Neural cell (in vitro differentiated cells): ENCODE measurements at regions not wholly inside any gene's neighbourhood (a gene's known extent, or its start where the extent isn't known, plus 50 kb on each side); places are given as distances from the start of the nearest gene placed in this dataset.
A peak's percentile ranks its signal among the peaks of the same experiment; 100 is the strongest.

Experiments used
- H2AFZ ChIP-seq: fragments of 200-600, 300-800 bp; sonication (generic), shearing (Covaris generic); 2 replicates; pipeline ENCODE4 v1.6.0; 2014; ENCODE audit warnings: low read depth, mild to moderate bottlenecking, antibody characterized with exemption, low read length, moderate library complexity
- H3F3A ChIP-seq: fragments of 200-600 bp; shearing (Covaris generic); 2 replicates; pipeline ENCODE4 v1.6.1; 2016; ENCODE audit warnings: mild to moderate bottlenecking, moderate library complexity, mixed read lengths, antibody characterized with exemption, low read length; ENCODE audit not compliant: insufficient read depth, poor library complexity, severe bottlenecking
- H3K27ac ChIP-seq: fragments of 200-600, 300-800 bp; sonication (generic), shearing (Covaris generic); 2 replicates; pipeline ENCODE4 v1.5.1; 2014; ENCODE audit warnings: mild to moderate bottlenecking, low read length, moderate library complexity
- H3K27me3 ChIP-seq: fragments of 300-800, 200-600 bp; sonication (generic), shearing (Covaris generic); 2 replicates; pipeline ENCODE4 v1.6.0; 2014; ENCODE audit warnings: mild to moderate bottlenecking, low read depth, low read length, moderate library complexity; ENCODE audit not compliant: insufficient read depth
- H3K36me3 ChIP-seq: fragments of 300-800, 200-600 bp; sonication (generic), shearing (Covaris generic); 2 replicates; pipeline ENCODE4 v1.5.1; 2014; ENCODE audit warnings: mild to moderate bottlenecking, antibody characterized with exemption, low read length, moderate library complexity; ENCODE audit not compliant: insufficient read depth
- H3K4me2 ChIP-seq: fragments of 300-800, 200-600 bp; sonication (generic), shearing (Covaris generic); 2 replicates; pipeline ENCODE4 v1.6.0; 2014; ENCODE audit warnings: mild to moderate bottlenecking, low read length
- H3K4me3 ChIP-seq: fragments of 300-800, 200-600 bp; sonication (generic), shearing (Covaris generic); 2 replicates; pipeline ENCODE4 v1.5.1; 2014; ENCODE audit warnings: mild to moderate bottlenecking, low read length, moderate library complexity
- H3K79me2 ChIP-seq: fragments of 200-600 bp; shearing (Covaris generic); replicated peaks from 2 replicates; pipeline ENCODE4 v1.6.0; 2014; ENCODE audit warnings: mild to moderate bottlenecking, low read length, moderate library complexity; ENCODE audit not compliant: insufficient read depth
- H3K9ac ChIP-seq: fragments of 300-800, 200-600 bp; sonication (generic), shearing (Covaris generic); 2 replicates; pipeline ENCODE4 v1.6.1; 2016; ENCODE audit warnings: mild to moderate bottlenecking, low read length, mixed read lengths
- H3K9me2 ChIP-seq: fragments of 200-600 bp; shearing (Covaris generic); 2 replicates; pipeline ENCODE4 v1.6.1; 2016; ENCODE audit warnings: mild to moderate bottlenecking, low read length, mixed read lengths; ENCODE audit not compliant: insufficient read depth
- H3K9me3 ChIP-seq: fragments of 200-600, 300-800 bp; sonication (generic), shearing (Covaris generic); 2 replicates; pipeline ENCODE4 v1.6.1; 2016; ENCODE audit warnings: mild to moderate bottlenecking, mixed run types, low read length, moderate library complexity, mixed read lengths
- H4K20me1 ChIP-seq: fragments of 200-600 bp; shearing (Covaris generic); 2 replicates; pipeline ENCODE4 v1.6.1; 2016; ENCODE audit warnings: mild to moderate bottlenecking, mixed run types; ENCODE audit not compliant: insufficient read depth
- EP300 ChIP-seq: fragments of 450-650 bp; conservative IDR thresholded peaks from 2 replicates; pipeline ENCODE4 v1.6.1; 2014; ENCODE audit warnings: antibody characterized with exemption, mild to moderate bottlenecking, moderate library complexity; ENCODE audit not compliant: poor library complexity, severe bottlenecking
- EZH2 ChIP-seq: fragments of 200-600, 300-800 bp; shearing (Covaris generic), sonication (generic); IDR thresholded peaks from 2 replicates; pipeline ENCODE4 v1.6.1; 2014; ENCODE audit warnings: antibody characterized with exemption, low read length, borderline replicate concordance, mild to moderate bottlenecking; ENCODE audit not compliant: insufficient read depth, poor library complexity, severe bottlenecking
- MXI1 ChIP-seq: fragments of 450-650 bp; conservative IDR thresholded peaks from 2 replicates; pipeline ENCODE4 v1.6.1; 2014; ENCODE audit warnings: antibody characterized with exemption, mild to moderate bottlenecking; ENCODE audit not compliant: poor library complexity, severe bottlenecking
- POLR2AphosphoS5 ChIP-seq: IDR thresholded peaks from 2 replicates; pipeline ENCODE4 v1.6.1; 2012
- RAD21 ChIP-seq: fragments of 450-650 bp; conservative IDR thresholded peaks from 2 replicates; pipeline ENCODE4 v1.6.1; 2014; ENCODE audit warnings: antibody characterized with exemption, mild to moderate bottlenecking, moderate library complexity
- SMC3 ChIP-seq: fragments of 450-650 bp; conservative IDR thresholded peaks from 2 replicates; pipeline ENCODE4 v1.6.1; 2014; ENCODE audit warnings: antibody characterized with exemption, mild to moderate bottlenecking, moderate library complexity; ENCODE audit not compliant: poor library complexity
- TAF1 ChIP-seq: IDR thresholded peaks from 2 replicates; pipeline ENCODE4 v1.6.1; 2012; ENCODE audit warnings: low read depth
- TF ChIP-seq, protein P1 (sequence below): IDR thresholded peaks from 2 replicates; pipeline ENCODE4 v1.6.1; 2012; ENCODE audit warnings: borderline replicate concordance
- TF ChIP-seq, protein P2 (sequence below): fragments of 450-650 bp; IDR thresholded peaks from 2 replicates; pipeline ENCODE4 v1.5.1; 2014; ENCODE audit warnings: antibody characterized with exemption, mild to moderate bottlenecking, moderate library complexity; ENCODE audit not compliant: poor library complexity, severe bottlenecking

DNA sequence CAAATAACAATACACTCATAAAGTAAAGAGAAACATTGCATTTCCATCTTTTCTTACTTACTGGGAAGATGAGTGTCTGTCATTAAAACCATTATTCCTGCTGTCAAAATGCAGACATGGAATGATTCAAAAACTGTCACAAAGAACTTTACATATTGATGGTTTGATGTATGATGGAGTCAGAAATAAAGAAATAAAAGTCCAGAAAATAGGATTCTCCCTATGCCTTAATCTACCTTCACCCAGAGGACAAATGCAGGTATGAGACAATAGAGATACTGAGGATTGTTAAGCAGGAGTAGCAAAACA lies 656.1 kb downstream of the TBC1D4 start:
- Histone ChIP-seq H3K9me2 (no peaks in the 10 kb centered on the region), H3K9ac (no peak overlapping the region), H3K27me3 (no peaks in the 10 kb centered on the region), H4K20me1 (no peaks in the 10 kb centered on the region), H2AFZ (no peak overlapping the region), H3K9me3 (no peaks in the 10 kb centered on the region), H3K79me2 (no peaks in the 10 kb centered on the region), H3K4me2 (peak overlapping the region; percentile 23), H3F3A (no peaks in the 10 kb centered on the region), H3K27ac (peak overlapping the region; percentile 27), H3K4me3 (peak overlapping the region; percentile 5), H3K36me3 (no peaks in the 10 kb centered on the region)
- TF ChIP-seq EP300 (peak; percentile 96), POLR2AphosphoS5 (peak; percentile 76), RAD21 (peak; percentile 12), TAF1 (no peak), EZH2 (no peak)
- TF ChIP-seq, protein P1, sequence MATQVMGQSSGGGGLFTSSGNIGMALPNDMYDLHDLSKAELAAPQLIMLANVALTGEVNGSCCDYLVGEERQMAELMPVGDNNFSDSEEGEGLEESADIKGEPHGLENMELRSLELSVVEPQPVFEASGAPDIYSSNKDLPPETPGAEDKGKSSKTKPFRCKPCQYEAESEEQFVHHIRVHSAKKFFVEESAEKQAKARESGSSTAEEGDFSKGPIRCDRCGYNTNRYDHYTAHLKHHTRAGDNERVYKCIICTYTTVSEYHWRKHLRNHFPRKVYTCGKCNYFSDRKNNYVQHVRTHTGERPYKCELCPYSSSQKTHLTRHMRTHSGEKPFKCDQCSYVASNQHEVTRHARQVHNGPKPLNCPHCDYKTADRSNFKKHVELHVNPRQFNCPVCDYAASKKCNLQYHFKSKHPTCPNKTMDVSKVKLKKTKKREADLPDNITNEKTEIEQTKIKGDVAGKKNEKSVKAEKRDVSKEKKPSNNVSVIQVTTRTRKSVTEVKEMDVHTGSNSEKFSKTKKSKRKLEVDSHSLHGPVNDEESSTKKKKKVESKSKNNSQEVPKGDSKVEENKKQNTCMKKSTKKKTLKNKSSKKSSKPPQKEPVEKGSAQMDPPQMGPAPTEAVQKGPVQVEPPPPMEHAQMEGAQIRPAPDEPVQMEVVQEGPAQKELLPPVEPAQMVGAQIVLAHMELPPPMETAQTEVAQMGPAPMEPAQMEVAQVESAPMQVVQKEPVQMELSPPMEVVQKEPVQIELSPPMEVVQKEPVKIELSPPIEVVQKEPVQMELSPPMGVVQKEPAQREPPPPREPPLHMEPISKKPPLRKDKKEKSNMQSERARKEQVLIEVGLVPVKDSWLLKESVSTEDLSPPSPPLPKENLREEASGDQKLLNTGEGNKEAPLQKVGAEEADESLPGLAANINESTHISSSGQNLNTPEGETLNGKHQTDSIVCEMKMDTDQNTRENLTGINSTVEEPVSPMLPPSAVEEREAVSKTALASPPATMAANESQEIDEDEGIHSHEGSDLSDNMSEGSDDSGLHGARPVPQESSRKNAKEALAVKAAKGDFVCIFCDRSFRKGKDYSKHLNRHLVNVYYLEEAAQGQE, result peak; percentile 87

DNA sequence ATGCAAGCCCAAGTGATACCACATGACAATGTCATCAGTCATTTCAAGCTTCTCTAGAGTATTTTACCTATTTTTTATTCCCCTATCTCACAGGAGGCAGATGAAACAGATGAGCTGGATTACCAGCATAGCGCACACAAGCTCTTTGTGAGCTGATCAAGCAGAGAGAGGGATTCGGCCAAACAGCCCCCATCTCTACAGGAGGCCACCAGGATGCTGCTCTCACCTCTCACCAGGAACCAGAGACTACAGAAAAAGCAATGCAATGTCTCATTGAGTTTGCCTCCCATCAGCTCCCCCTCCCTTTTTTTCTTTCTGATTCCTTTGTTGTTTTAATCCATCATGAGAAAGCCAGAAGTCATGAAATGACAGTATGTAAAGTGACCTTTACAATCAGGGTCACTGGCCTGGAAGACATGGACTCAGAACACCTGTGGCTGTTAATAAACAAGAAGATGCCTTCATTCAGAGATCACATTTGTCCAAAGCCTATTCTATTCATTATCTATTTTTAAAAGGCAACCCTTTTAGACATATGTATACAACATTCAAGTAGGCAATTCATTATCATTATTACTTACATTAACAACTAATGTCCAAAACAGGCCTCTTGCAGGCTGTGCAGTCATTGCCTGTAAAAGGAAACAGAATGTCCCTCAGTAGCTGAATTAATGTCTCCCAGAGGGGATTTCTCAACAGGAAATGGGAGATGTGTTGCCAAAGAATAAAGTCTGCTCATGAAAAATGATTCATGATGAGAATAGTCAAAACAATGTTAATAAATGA lies 656.6 kb downstream of the TBC1D4 start:
- H3K4me3 ChIP-seq, result peak overlapping the region; percentile 5
- peak overlapping the region; percentile 27 for H3K27ac ChIP-seq
- no peak overlapping the region for H2AFZ ChIP-seq
- no peaks in the 10 kb centered on the region for H3K9me2 ChIP-seq
- peak overlapping the region; percentile 23 for H3K4me2 ChIP-seq
- H3K9me3 ChIP-seq, result no peaks in the 10 kb centered on the region
- H3K79me2 ChIP-seq, result no peaks in the 10 kb centered on the region
- no peak overlapping the region for H3K9ac ChIP-seq
- H4K20me1 ChIP-seq, result no peaks in the 10 kb centered on the region
- H3K36me3 ChIP-seq, result no peaks in the 10 kb centered on the region
- TF ChIP-seq POLR2AphosphoS5 (no peak), SMC3 (no peak), EZH2 (no peak), TAF1 (no peak), RAD21 (no peak), EP300 (no peak), MXI1 (no peak)
- TF ChIP-seq, protein P1, result no peak
- TF ChIP-seq, protein P2, sequence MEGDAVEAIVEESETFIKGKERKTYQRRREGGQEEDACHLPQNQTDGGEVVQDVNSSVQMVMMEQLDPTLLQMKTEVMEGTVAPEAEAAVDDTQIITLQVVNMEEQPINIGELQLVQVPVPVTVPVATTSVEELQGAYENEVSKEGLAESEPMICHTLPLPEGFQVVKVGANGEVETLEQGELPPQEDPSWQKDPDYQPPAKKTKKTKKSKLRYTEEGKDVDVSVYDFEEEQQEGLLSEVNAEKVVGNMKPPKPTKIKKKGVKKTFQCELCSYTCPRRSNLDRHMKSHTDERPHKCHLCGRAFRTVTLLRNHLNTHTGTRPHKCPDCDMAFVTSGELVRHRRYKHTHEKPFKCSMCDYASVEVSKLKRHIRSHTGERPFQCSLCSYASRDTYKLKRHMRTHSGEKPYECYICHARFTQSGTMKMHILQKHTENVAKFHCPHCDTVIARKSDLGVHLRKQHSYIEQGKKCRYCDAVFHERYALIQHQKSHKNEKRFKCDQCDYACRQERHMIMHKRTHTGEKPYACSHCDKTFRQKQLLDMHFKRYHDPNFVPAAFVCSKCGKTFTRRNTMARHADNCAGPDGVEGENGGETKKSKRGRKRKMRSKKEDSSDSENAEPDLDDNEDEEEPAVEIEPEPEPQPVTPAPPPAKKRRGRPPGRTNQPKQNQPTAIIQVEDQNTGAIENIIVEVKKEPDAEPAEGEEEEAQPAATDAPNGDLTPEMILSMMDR, result no peak
- no peaks in the 10 kb centered on the region for H3K27me3 ChIP-seq
- H3F3A ChIP-seq, result no peaks in the 10 kb centered on the region
